PC-3 (cell line): ENCODE measurements at regions not wholly inside any gene's neighbourhood (a gene's known extent, or its start where the extent isn't known, plus 50 kb on each side); places are given as distances from the start of the nearest gene placed in this dataset.

Experiments
- ATAC-seq: fragments of 200-7000 bp; cut with Tn5 transposase; 2 replicates; pipeline ENCODE4 v1.9.1; 2020; ENCODE audit warnings: mild to moderate bottlenecking, moderate library complexity
- BruUV-seq: library from RNA; stranded (reverse); fragments of 400-500 nt; replicated peaks from 2 replicates; lab custom pipeline; 2021; lab: Mats Ljungman, UMichigan
- CTCF ChIA-PET: fragments of 300-600 bp; sonication (Branson Sonifier 250); formaldehyde crosslinking; loops from one replicate; lab custom pipeline; 2022; ENCODE audit warnings: antibody characterized with exemption; lab: Charles Lee
- POLR2A ChIA-PET: fragments of 300-600 bp; sonication (Branson Sonifier 250); formaldehyde crosslinking; loops from one replicate; lab custom pipeline; 2022; ENCODE audit warnings: antibody characterized with exemption; ENCODE audit not compliant: unreplicated experiment; lab: Charles Lee
- DNase-seq: peaks from one replicate; pipeline ENCODE4 v3.0.0-alpha.2; 2015
- H2AFZ ChIP-seq: fragments of 300-600 bp; sonication (generic); 2 replicates; pipeline ENCODE4 v1.6.0; 2016; ENCODE audit warnings: antibody characterized with exemption, low read length
- H3F3A ChIP-seq: fragments of 300-600 bp; sonication (generic); one replicate; pipeline ENCODE4 v1.6.0; 2017; ENCODE audit warnings: antibody characterized with exemption, low read length, control low read depth, mild to moderate bottlenecking; ENCODE audit not compliant: unreplicated experiment
- H3K27ac ChIP-seq: fragments of 300-600 bp; sonication (generic); 2 replicates; pipeline ENCODE4 v1.5.1; 2016; ENCODE audit warnings: mild to moderate bottlenecking, low read length
- H3K27me3 ChIP-seq: fragments of 300-600 bp; sonication (generic); 2 replicates; pipeline ENCODE4 v1.6.1; 2016; ENCODE audit warnings: low read length, mixed read lengths
- H3K36me3 ChIP-seq: fragments of 300-600 bp; sonication (generic); 2 replicates; pipeline ENCODE4 v1.6.1; 2016; ENCODE audit warnings: low read depth, mixed run types, low read length, mixed read lengths
- H3K4me1 ChIP-seq: fragments of 300-600 bp; sonication (generic); 2 replicates; pipeline ENCODE4 v1.5.1; 2016; ENCODE audit warnings: low read length; ENCODE audit not compliant: insufficient read depth
- H3K4me2 ChIP-seq: fragments of 300-600 bp; sonication (generic); 2 replicates; pipeline ENCODE4 v1.6.0; 2016; ENCODE audit warnings: low read length
- H3K4me3 ChIP-seq: fragments of 300-600 bp; sonication (generic); 2 replicates; pipeline ENCODE4 v1.5.1; 2016; ENCODE audit warnings: mild to moderate bottlenecking, low read length, mixed read lengths
- H3K79me2 ChIP-seq: fragments of 300-600 bp; sonication (generic); 2 replicates; pipeline ENCODE4 v1.6.1; 2017; ENCODE audit warnings: low read length, mixed read lengths
- H3K9ac ChIP-seq: fragments of 300-600 bp; sonication (generic); 2 replicates; pipeline ENCODE4 v1.6.0; 2016; ENCODE audit warnings: mild to moderate bottlenecking, low read length
- H3K9me2 ChIP-seq: fragments of 300-600 bp; sonication (generic); replicated peaks from 2 replicates; pipeline ENCODE4 v1.6.1; 2016; ENCODE audit warnings: mixed run types, low read length, mixed read lengths
- H3K9me3 ChIP-seq: fragments of 300-600 bp; sonication (generic); 2 replicates; pipeline ENCODE4 v1.6.1; 2016; ENCODE audit warnings: low read length, mixed read lengths
- H4K20me1 ChIP-seq: fragments of 300-600 bp; sonication (generic); 2 replicates; pipeline ENCODE4 v1.6.1; 2016; ENCODE audit warnings: low read length, mixed read lengths
- EZH2 ChIP-seq: fragments of 300-600 bp; sonication (generic); IDR thresholded peaks from one replicate; pipeline ENCODE4 v1.6.1; 2017; ENCODE audit warnings: antibody characterized with exemption, mild to moderate bottlenecking, low read length; ENCODE audit not compliant: unreplicated experiment
- EZH2phosphoT487 ChIP-seq: fragments of 300-600 bp; sonication (generic); IDR thresholded peaks from 2 replicates; pipeline ENCODE4 v1.6.1; 2018; ENCODE audit warnings: mild to moderate bottlenecking, antibody characterized with exemption, low read length, borderline replicate concordance
- intact Hi-C: fragments of 100-400 bp; cut with micrococcal nuclease; formaldehyde crosslinking; loops from 2 replicates; pipeline ENCODE4 v1.9.0; 2023
- TF ChIP-seq, protein P1 (sequence below): fragments of 300-600 bp; sonication (generic); conservative IDR thresholded peaks from 2 replicates; pipeline ENCODE4 v1.5.1; 2017; ENCODE audit warnings: antibody characterized with exemption, low read depth, mild to moderate bottlenecking, low read length

DNA sequence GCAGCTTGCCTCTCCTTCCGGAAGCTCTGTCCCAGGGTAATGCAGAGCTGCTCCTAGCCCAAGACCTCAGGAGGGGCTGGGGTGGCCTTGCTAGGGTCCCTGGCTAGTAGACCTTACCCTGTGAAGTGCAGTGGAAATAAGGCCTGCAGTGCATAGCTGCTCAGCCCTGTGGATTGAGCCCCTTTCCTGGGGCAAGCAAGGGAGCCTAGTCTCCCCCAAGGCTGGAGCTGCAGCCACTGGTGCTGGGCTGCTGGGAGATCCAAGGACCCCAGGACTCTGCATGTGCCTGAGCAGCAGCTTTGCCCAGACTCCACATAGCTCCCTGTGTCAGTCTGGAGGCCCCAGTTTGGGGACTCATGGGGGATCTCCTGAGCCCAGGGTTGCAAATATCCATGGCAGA, 57.9 kb downstream of the FANCF start:
- H3K79me2 ChIP-seq, result no peaks in the 10 kb centered on the region
- no peaks in the 10 kb centered on the region for H4K20me1 ChIP-seq
- H3K9me2 ChIP-seq, result no peaks in the 10 kb centered on the region
- no peaks in the 10 kb centered on the region for H3K9me3 ChIP-seq
- no peak overlapping the region for H3K9ac ChIP-seq
- CTCF ChIA-PET, result no interaction called here
- intact Hi-C loops, result no loop called here
- TF ChIP-seq EZH2phosphoT487 (no peak), EZH2 (no peak)
- TF ChIP-seq, protein P1, sequence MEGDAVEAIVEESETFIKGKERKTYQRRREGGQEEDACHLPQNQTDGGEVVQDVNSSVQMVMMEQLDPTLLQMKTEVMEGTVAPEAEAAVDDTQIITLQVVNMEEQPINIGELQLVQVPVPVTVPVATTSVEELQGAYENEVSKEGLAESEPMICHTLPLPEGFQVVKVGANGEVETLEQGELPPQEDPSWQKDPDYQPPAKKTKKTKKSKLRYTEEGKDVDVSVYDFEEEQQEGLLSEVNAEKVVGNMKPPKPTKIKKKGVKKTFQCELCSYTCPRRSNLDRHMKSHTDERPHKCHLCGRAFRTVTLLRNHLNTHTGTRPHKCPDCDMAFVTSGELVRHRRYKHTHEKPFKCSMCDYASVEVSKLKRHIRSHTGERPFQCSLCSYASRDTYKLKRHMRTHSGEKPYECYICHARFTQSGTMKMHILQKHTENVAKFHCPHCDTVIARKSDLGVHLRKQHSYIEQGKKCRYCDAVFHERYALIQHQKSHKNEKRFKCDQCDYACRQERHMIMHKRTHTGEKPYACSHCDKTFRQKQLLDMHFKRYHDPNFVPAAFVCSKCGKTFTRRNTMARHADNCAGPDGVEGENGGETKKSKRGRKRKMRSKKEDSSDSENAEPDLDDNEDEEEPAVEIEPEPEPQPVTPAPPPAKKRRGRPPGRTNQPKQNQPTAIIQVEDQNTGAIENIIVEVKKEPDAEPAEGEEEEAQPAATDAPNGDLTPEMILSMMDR, result no peak
- POLR2A ChIA-PET, result no interaction called here
- DNase-seq (no peak), ATAC-seq (no peak)
- H3K4me3 ChIP-seq, result no peak overlapping the region
- H3K36me3 ChIP-seq, result no peaks in the 10 kb centered on the region
- no peaks in the 10 kb centered on the region for H3K4me1 ChIP-seq
- H2AFZ ChIP-seq, result no peak overlapping the region
- H3K4me2 ChIP-seq, result no peak overlapping the region
- BruUV-seq, result no TSS peak
- H3K27ac ChIP-seq, result no peak overlapping the region
- no peaks in the 10 kb centered on the region for H3K27me3 ChIP-seq
- no peaks in the 10 kb centered on the region for H3F3A ChIP-seq

GRCh38 chr11:22566293-22566692, 59.3 kb downstream of the FANCF start:
- no peak overlapping the region for H3K27ac ChIP-seq

DNA sequence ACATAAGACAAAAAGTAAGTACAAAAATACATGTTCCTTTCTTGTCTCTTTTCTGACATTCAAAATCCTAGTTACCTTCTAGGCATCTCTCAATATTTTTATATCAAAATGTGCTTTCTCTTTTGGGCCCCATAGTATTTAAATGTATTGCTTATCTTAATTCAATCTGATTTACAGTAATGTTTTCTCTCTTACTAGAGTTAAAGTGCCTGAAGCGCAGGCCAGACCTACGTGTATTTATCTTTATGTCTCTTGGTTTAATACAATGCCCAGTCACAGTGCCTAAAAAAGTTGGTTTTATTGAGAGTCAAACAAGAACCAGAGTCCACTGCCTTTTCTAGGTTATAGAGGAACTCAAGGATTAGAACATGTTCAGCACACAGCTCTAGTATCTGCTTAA, 64.3 kb downstream of the FANCF start:
- Histone ChIP-seq H3F3A (no peaks in the 10 kb centered on the region), H3K4me3 (no peak overlapping the region), H2AFZ (no peak overlapping the region), H3K4me2 (no peak overlapping the region), H3K4me1 (no peaks in the 10 kb centered on the region), H3K9ac (no peak overlapping the region), H4K20me1 (no peaks in the 10 kb centered on the region), H3K27me3 (peaks cover 17% of the 10 kb centered on the region; the same call in 1 of the 2 replicates), H3K79me2 (no peaks in the 10 kb centered on the region), H3K27ac (no peak overlapping the region), H3K9me2 (no peaks in the 10 kb centered on the region), H3K9me3 (no peaks in the 10 kb centered on the region), H3K36me3 (no peaks in the 10 kb centered on the region)
- ATAC-seq (no peak), DNase-seq (no peak)
- TF ChIP-seq EZH2, result no peak
- TF ChIP-seq, protein P1, result no peak
- no peak for TF ChIP-seq EZH2phosphoT487
- POLR2A ChIA-PET, result no interaction called here
- CTCF ChIA-PET, result no interaction called here
- intact Hi-C loops, result no loop called here
- BruUV-seq, result no TSS peak

More at GRCh38 chr11:22566293-22566692, 59.3 kb downstream of the FANCF start:
- H3K79me2 ChIP-seq, result no peaks in the 10 kb centered on the region
- no peak overlapping the region for H2AFZ ChIP-seq
- no peak overlapping the region for H3K4me3 ChIP-seq
- H3K9ac ChIP-seq, result no peak overlapping the region
- TF ChIP-seq EZH2phosphoT487, result no peak
- TF ChIP-seq, protein P1, result no peak
- no peak for TF ChIP-seq EZH2
- H3K9me2 ChIP-seq, result no peaks in the 10 kb centered on the region
- H3K36me3 ChIP-seq, result no peaks in the 10 kb centered on the region
- CTCF ChIA-PET, result no interaction called here
- H3F3A ChIP-seq, result no peaks in the 10 kb centered on the region
- intact Hi-C loops, result no loop called here
- no TSS peak for BruUV-seq
- POLR2A ChIA-PET, result no interaction called here
- DNase-seq, result no peak
- H3K27me3 ChIP-seq, result no peaks in the 10 kb centered on the region
- no peak for ATAC-seq
- H4K20me1 ChIP-seq, result no peaks in the 10 kb centered on the region
- no peaks in the 10 kb centered on the region for H3K4me1 ChIP-seq
- no peaks in the 10 kb centered on the region for H3K9me3 ChIP-seq
- no peak overlapping the region for H3K4me2 ChIP-seq
